Activated naive CD4-positive, alpha-beta T cell treated with anti-CD3 and anti-CD28 coated beads, Interleukin-2, amount 10 ng/mL, durations not matched to agents 7 days and 5 days (primary cell): ENCODE measurements at regions not wholly inside any gene's neighbourhood (a gene's known extent, or its start where the extent isn't known, plus 50 kb on each side); places are given as distances from the start of the nearest gene placed in this dataset.
"Not testable (repeated sequence)": the region's sequence is repeated elsewhere in the genome, so short reads cannot be mapped to it uniquely, and the experiment has no call there.

Experiments used
- CTCF ChIA-PET: fragments of 350-600 bp; sonication (Branson Sonifier 250); formaldehyde crosslinking; loops from one replicate; lab custom pipeline; 2021; ENCODE audit warnings: antibody characterized with exemption; lab: Charles Lee
- DNase-seq: peaks from one replicate; pipeline ENCODE4 v3.0.0-alpha.2; 2020
- H3K27ac Mint-ChIP-seq: one replicate; pipeline ENCODE4 v1.8.0; 2021; ENCODE audit warnings: mild to moderate bottlenecking, moderate library complexity, mixed read lengths
- H3K27me3 Mint-ChIP-seq: one replicate; pipeline ENCODE4 v1.8.0; 2021; ENCODE audit warnings: mild to moderate bottlenecking, mixed read lengths
- H3K36me3 Mint-ChIP-seq: one replicate; pipeline ENCODE4 v1.8.0; 2021; ENCODE audit warnings: mixed read lengths
- H3K4me1 Mint-ChIP-seq: one replicate; pipeline ENCODE4 v1.8.0; 2021; ENCODE audit warnings: mixed read lengths
- H3K4me3 Mint-ChIP-seq: one replicate; pipeline ENCODE4 v1.8.0; 2021; ENCODE audit warnings: mild to moderate bottlenecking, moderate library complexity, mixed read lengths
- H3K9me3 Mint-ChIP-seq: one replicate; pipeline ENCODE4 v1.8.0; 2021; ENCODE audit warnings: mixed read lengths

DNA sequence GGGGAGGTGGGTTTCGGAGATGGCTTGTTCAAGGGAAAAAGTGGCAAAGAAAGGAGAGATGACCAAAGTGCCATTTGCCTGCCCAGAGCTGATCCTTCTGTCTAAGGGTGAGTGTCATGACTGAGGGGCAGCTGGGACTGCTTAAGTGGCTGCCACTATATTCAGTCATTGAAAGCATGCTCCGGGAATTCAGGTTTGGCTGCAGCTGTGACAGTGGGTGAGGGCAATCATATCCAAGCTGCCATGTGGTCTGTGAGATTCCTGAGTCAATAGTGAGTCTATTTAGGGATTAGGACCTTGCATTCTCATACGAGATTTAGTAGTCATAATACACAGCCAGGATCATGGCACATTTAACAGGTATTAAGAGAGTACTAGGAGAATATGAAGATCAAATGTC lies 138.8 kb upstream of the BANK1 start:
- CTCF ChIA-PET, result no interaction called here
- no peak for DNase-seq
- Mint-ChIP-seq H3K4me3 (no peak overlapping the region), H3K36me3 (no peaks in the 10 kb centered on the region), H3K27me3 (peaks cover 17% of the 10 kb centered on the region), H3K4me1 (no peaks in the 10 kb centered on the region), H3K9me3 (no peaks in the 10 kb centered on the region), H3K27ac (no peak overlapping the region)

DNA sequence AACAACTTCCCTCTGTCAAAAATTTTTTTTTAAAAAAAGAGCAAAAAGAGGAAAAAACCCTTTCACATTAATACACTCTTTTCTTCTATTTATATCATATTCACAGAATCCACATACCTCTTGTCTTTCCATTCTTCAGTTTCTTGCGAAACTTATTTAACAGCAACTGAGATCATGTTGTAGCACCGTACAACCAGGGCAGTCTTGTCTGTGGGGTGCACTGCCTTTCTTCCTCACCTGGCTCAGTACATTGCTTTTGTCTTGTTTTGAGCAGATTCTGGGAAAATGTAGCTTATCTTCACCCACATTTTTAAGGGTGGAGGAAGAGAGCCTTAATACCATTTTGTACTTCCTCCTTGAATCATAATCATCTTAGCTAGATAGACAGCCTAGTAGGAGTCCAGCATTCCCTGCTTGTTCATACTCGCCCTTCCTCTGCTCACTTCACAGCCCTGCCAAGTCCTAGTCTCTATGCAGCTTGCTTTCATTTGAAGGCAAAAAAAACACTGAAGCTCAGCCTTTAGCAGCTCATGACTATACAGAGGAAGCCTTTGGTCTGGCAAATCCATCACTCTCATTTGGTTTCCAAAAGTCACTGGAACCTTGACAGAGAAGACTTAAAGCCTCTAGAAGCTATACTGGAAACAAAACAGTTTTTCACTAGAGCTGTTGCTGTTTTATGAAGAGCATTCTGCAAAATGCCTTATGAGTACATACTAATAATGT lies 140.6 kb upstream of the BANK1 start:
- no peaks in the 10 kb centered on the region for H3K4me1 Mint-ChIP-seq
- H3K36me3 Mint-ChIP-seq, result no peaks in the 10 kb centered on the region
- peaks cover 17% of the 10 kb centered on the region for H3K27me3 Mint-ChIP-seq
- DNase-seq, result no peak
- H3K9me3 Mint-ChIP-seq, result no peaks in the 10 kb centered on the region
- H3K4me3 Mint-ChIP-seq, result no peak overlapping the region
- CTCF ChIA-PET, result no interaction called here
- no peak overlapping the region for H3K27ac Mint-ChIP-seq

GRCh38 chr4:101647710-101648034 lies 142.9 kb upstream of the BANK1 start:
- CTCF ChIA-PET, result no interaction called here
- Mint-ChIP-seq H3K4me3 (no peak overlapping the region), H3K36me3 (no peaks in the 10 kb centered on the region), H3K27me3 (peaks cover 17% of the 10 kb centered on the region), H3K9me3 (no peaks in the 10 kb centered on the region), H3K4me1 (no peaks in the 10 kb centered on the region), H3K27ac (no peak overlapping the region)
- DNase-seq, result no peak

GRCh38 chr4:101644516-101644915 lies 146.0 kb upstream of the BANK1 start:
- Mint-ChIP-seq H3K27me3 (peaks cover 21% of the 10 kb centered on the region), H3K9me3 (no peaks in the 10 kb centered on the region), H3K4me3 (no peak overlapping the region), H3K36me3 (no peaks in the 10 kb centered on the region), H3K4me1 (no peaks in the 10 kb centered on the region), H3K27ac (no peak overlapping the region)
- no peak for DNase-seq
- CTCF ChIA-PET, result no interaction called here

DNA sequence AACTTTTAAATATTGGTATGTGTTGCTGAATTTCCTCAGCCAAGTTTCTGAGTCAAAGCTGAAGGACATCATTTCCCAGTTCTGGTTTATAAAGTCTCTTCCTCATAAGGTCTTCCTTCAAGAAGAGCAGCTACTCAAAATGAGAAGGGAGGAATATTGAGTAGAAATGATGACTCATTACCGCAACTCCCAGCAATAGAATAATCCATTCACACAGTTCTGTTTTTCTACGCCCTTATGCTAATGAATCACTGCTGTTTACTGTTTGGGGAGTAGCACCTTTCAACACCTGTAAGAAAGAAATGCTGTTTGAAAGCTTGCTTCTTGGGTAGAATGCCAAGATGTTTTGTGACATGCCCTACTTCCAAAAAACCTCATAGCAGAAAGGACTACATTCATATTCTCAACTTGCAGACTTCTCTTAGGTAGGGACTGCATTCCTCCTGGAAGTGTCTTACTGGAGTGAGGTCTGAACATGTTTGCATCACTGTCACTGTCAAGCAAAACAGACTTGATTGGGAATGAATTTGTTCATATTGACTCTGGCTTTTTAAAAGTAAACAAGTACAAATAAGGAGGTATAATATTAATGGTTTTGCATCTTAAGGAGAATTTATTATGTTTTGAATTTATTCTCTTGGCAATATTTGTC lies 147.2 kb upstream of the BANK1 start:
- no peak for DNase-seq
- no peak overlapping the region for H3K27ac Mint-ChIP-seq
- no peaks in the 10 kb centered on the region for H3K4me1 Mint-ChIP-seq
- H3K36me3 Mint-ChIP-seq, result no peaks in the 10 kb centered on the region
- H3K9me3 Mint-ChIP-seq, result no peaks in the 10 kb centered on the region
- H3K4me3 Mint-ChIP-seq, result no peak overlapping the region
- peaks cover 14% of the 10 kb centered on the region for H3K27me3 Mint-ChIP-seq
- CTCF ChIA-PET, result no interaction called here

- H3K9me3 Mint-ChIP-seq, H3K4me3 Mint-ChIP-seq, H3K36me3 Mint-ChIP-seq, DNase-seq, H3K4me1 Mint-ChIP-seq, H3K27ac Mint-ChIP-seq, H3K27me3 Mint-ChIP-seq, CTCF ChIA-PET: not testable (repeated sequence)
Measured at GRCh38 chr4:101632766-101633165, 157.8 kb upstream of the BANK1 start.

- no peak for DNase-seq
- Mint-ChIP-seq H3K36me3 (no peaks in the 10 kb centered on the region), H3K27me3 (peaks cover 4% of the 10 kb centered on the region), H3K4me3 (no peak overlapping the region), H3K9me3 (peaks cover 6% of the 10 kb centered on the region), H3K4me1 (no peaks in the 10 kb centered on the region), H3K27ac (no peak overlapping the region)
- CTCF ChIA-PET, result no interaction called here
Measured at GRCh38 chr4:101630319-101630986, 160.1 kb upstream of the BANK1 start.

GRCh38 chr4:101621120-101621519 lies 169.4 kb upstream of the BANK1 start:
- no peaks in the 10 kb centered on the region for H3K4me1 Mint-ChIP-seq

GRCh38 chr4:101615652-101616051 lies 174.9 kb upstream of the BANK1 start:
- no peaks in the 10 kb centered on the region for H3K9me3 Mint-ChIP-seq
- H3K4me3 Mint-ChIP-seq, result no peak overlapping the region
- H3K27ac Mint-ChIP-seq, result no peak overlapping the region
- H3K27me3 Mint-ChIP-seq, result no peaks in the 10 kb centered on the region
- no peaks in the 10 kb centered on the region for H3K36me3 Mint-ChIP-seq
- CTCF ChIA-PET, result no interaction called here
- DNase-seq, result no peak
- no peaks in the 10 kb centered on the region for H3K4me1 Mint-ChIP-seq

More at GRCh38 chr4:101621120-101621519, 169.4 kb upstream of the BANK1 start:
- no peaks in the 10 kb centered on the region for H3K9me3 Mint-ChIP-seq
- H3K36me3 Mint-ChIP-seq, result no peaks in the 10 kb centered on the region
- H3K27ac Mint-ChIP-seq, result no peak overlapping the region
- CTCF ChIA-PET, result no interaction called here
- DNase-seq, result no peak
- no peak overlapping the region for H3K4me3 Mint-ChIP-seq
- H3K27me3 Mint-ChIP-seq, result no peaks in the 10 kb centered on the region

DNA sequence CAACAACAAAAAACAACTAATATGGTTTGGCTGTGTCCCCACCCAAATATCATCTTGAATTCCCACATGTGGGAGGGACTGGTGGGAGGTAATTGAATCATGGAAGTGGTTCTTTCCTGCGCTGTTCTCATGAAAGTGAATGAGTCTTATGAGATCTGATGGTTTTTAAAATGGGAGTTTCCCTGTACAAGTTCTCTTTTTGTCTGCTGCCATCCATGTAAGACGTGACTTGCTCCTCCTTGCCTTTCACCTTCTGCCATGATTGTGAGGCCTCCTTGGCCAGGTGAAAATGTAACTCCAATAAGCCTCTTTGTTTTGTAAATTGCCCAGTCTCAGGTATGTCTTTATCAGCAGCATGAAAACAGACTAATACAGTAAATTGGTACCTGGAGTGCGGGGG lies 183.5 kb upstream of the BANK1 start:
- H3K9me3 Mint-ChIP-seq, H3K27ac Mint-ChIP-seq, H3K36me3 Mint-ChIP-seq, DNase-seq, H3K4me1 Mint-ChIP-seq, H3K4me3 Mint-ChIP-seq, CTCF ChIA-PET, H3K27me3 Mint-ChIP-seq: not testable (repeated sequence)

GRCh38 chr4:101604976-101605375 lies 185.6 kb upstream of the BANK1 start:
- no peaks in the 10 kb centered on the region for H3K9me3 Mint-ChIP-seq

DNA sequence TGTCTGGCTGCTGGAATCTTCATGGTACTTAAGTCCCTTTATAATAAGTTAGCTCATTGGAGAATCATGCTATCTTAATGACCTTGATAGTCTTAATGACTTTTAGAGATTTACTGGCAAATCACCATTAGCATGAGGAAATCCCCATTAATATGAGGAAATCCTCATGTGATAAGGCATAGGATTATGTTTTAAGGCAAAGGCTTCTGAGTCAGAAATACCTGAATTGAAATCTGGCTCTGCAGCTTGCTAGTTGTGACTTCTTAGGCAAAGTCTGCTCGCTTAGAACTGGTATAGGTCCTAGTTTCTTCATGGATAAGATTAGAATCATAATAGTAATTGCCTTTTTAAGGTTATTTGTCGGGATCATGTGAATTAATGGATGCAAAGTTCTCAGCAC lies 190.2 kb upstream of the BANK1 start:
- H3K4me3 Mint-ChIP-seq, result no peak overlapping the region
- H3K27ac Mint-ChIP-seq, result no peak overlapping the region
- no peaks in the 10 kb centered on the region for H3K36me3 Mint-ChIP-seq
- H3K4me1 Mint-ChIP-seq, result no peaks in the 10 kb centered on the region
- H3K27me3 Mint-ChIP-seq, result no peaks in the 10 kb centered on the region
- no peak for DNase-seq
- CTCF ChIA-PET, result no interaction called here
- H3K9me3 Mint-ChIP-seq, result no peaks in the 10 kb centered on the region

More at GRCh38 chr4:101604976-101605375, 185.6 kb upstream of the BANK1 start:
- DNase-seq, result no peak
- CTCF ChIA-PET, result no interaction called here
- no peaks in the 10 kb centered on the region for H3K4me1 Mint-ChIP-seq
- H3K27me3 Mint-ChIP-seq, result no peaks in the 10 kb centered on the region
- H3K4me3 Mint-ChIP-seq, result no peak overlapping the region
- H3K27ac Mint-ChIP-seq, result no peak overlapping the region
- no peaks in the 10 kb centered on the region for H3K36me3 Mint-ChIP-seq

DNA sequence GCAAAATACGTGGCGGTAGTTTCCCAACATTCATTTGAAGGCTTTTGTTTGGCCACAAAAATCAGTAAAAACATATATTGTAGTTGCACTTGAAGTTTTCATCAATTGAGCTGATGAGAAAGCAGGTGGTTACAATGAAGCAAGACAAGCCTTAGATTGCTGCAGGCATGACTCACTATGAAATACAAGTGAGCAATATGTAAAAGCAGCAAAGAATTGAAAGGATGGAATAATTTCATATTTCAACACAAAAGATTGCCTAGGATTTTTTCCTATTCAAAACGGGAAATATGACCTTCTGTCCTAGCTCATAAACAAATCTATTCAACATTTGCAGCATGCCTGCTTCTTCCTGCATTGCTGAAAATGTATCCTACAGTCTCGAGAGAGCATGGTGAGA lies 190.9 kb upstream of the BANK1 start:
- CTCF ChIA-PET, result no interaction called here
- no peaks in the 10 kb centered on the region for H3K27me3 Mint-ChIP-seq
- H3K4me3 Mint-ChIP-seq, result no peak overlapping the region
- H3K4me1 Mint-ChIP-seq, result no peaks in the 10 kb centered on the region
- no peak for DNase-seq
- no peak overlapping the region for H3K27ac Mint-ChIP-seq
- H3K9me3 Mint-ChIP-seq, result no peaks in the 10 kb centered on the region
- no peaks in the 10 kb centered on the region for H3K36me3 Mint-ChIP-seq

- Mint-ChIP-seq H3K9me3 (no peaks in the 10 kb centered on the region), H3K4me3 (no peak overlapping the region), H3K4me1 (no peaks in the 10 kb centered on the region), H3K36me3 (no peaks in the 10 kb centered on the region), H3K27ac (no peak overlapping the region), H3K27me3 (no peaks in the 10 kb centered on the region)
- CTCF ChIA-PET, result interaction anchor here (0.6 to 3.4 kb wide), 6 partner anchors 12 to 427 kb away, joined by 3 to 18 read pairs (median 3); no protein-coding TSS in a partner anchor
- peak; percentile 52 for DNase-seq
Measured at GRCh38 chr4:101596781-101597552, 193.6 kb upstream of the BANK1 start.
